ENCODE measurements at regions not wholly inside any gene's neighbourhood (a gene's known extent, or its start where the extent isn't known, plus 50 kb on each side); places are given as distances from the start of the nearest gene placed in this dataset.
A peak's percentile ranks its signal among the peaks of the same experiment; 100 is the strongest.

GRCh38 chr17:13967416-13967815 is 101.9 kb upstream of the COX10 start:
- H3K4me3 Mint-ChIP-seq = no peak overlapping the region
- no peak overlapping the region for H3K27ac Mint-ChIP-seq
- H3K36me3 Mint-ChIP-seq = peaks cover 0 to 4% (median 0%) of the 10 kb centered on the region in 3 donors
- H3K4me1 Mint-ChIP-seq = peaks cover 0 to 7% (median 4%) of the 10 kb centered on the region in 4 donors
- DNase-seq (no peak), ATAC-seq (no peak)
- POLR2A ChIA-PET = no interaction called here
- no peaks in the 10 kb centered on the region for H3K27me3 Mint-ChIP-seq
- peaks cover 0 to 2% (median 0%) of the 10 kb centered on the region in 9 donors for H3K9me3 Mint-ChIP-seq

DNA sequence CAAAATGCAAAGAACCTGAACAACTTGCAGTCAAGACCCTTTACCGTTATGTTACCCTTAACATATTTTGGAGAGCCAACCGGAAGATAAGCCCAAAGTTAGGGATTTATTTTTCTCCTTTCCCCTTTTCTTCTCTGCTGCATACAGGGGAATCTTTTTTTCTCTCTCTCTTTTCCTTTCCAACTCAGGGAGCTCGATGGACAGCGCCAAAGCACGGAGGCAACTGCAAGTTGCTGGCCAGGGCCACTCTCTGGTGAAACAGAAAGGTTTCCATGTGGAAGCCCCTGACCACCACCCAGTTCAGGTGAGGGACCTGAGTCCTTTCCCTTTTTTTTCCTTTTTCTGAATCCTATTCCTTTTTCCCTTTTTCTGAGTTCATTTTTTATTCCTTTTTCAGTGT is 98.8 kb upstream of the COX10 start:
- ATAC-seq (no peak), DNase-seq (no peak)
- Mint-ChIP-seq H3K9me3 (no peaks in the 10 kb centered on the region), H3K27ac (peak overlapping the region in 2 of 10 donors; percentile 6 to 52), H3K4me1 (peaks cover 0 to 6% (median 2%) of the 10 kb centered on the region in 4 donors), H3K36me3 (peaks cover 0 to 4% (median 0%) of the 10 kb centered on the region in 3 donors), H3K4me3 (no peak overlapping the region), H3K27me3 (no peaks in the 10 kb centered on the region)
- POLR2A ChIA-PET = no interaction called here

GRCh38 chr17:13973960-13974651 is 95.2 kb upstream of the COX10 start:
- ATAC-seq = no peak
- H3K27me3 Mint-ChIP-seq = no peaks in the 10 kb centered on the region
- H3K27ac Mint-ChIP-seq = no peak overlapping the region
- POLR2A ChIA-PET = no interaction called here
- no peak overlapping the region for H3K4me3 Mint-ChIP-seq
- H3K36me3 Mint-ChIP-seq = peaks cover 4 to 18% (median 13%) of the 10 kb centered on the region in 3 donors
- DNase-seq = no peak
- peaks cover 0 to 6% (median 2%) of the 10 kb centered on the region in 4 donors for H3K4me1 Mint-ChIP-seq
- H3K9me3 Mint-ChIP-seq = peaks cover 0 to 6% (median 0%) of the 10 kb centered on the region in 9 donors

- ATAC-seq = no peak
- H3K27me3 Mint-ChIP-seq = no peaks in the 10 kb centered on the region
- POLR2A ChIA-PET = no interaction called here
- H3K4me3 Mint-ChIP-seq = no peak overlapping the region
- no peak for DNase-seq
- H3K9me3 Mint-ChIP-seq = peaks cover 0 to 6% (median 0%) of the 10 kb centered on the region in 9 donors
- no peak overlapping the region for H3K27ac Mint-ChIP-seq
- peaks cover 0 to 2% (median 0%) of the 10 kb centered on the region in 4 donors for H3K4me1 Mint-ChIP-seq
- peaks cover 12 to 39% (median 23%) of the 10 kb centered on the region in 3 donors for H3K36me3 Mint-ChIP-seq
These were observed 91.5 kb upstream of the COX10 start for GRCh38 chr17:13977837-13978236.

- Mint-ChIP-seq H3K27me3 (no peaks in the 10 kb centered on the region), H3K9me3 (peaks cover 0 to 6% (median 0%) of the 10 kb centered on the region in 9 donors), H3K27ac (no peak overlapping the region), H3K36me3 (peaks cover 12 to 44% (median 23%) of the 10 kb centered on the region in 3 donors), H3K4me1 (peaks cover 0 to 2% (median under 1%) of the 10 kb centered on the region in 4 donors), H3K4me3 (no peak overlapping the region)
- ATAC-seq (no peak), DNase-seq (no peak)
- POLR2A ChIA-PET = no interaction called here
These were observed 90.8 kb upstream of the COX10 start for GRCh38 chr17:13978478-13978877.

DNA sequence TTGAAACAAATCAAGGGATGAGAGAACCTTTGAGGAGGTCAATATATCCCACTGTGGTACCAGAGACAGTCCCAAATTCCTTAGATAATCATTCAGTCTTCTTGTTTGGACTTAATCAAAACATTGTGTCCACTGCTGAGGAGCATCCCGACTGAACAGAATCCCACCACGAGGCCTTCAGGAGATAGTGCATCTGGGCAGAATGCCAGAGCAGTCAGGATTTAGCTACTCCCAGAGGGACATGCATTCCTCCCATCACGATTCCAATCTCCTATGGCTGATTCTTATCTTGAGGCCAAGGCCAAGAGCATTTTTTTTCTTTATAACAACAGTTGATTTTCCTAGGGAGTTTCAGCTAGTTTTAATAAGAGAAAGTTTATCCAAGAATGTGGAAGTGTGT is 87.4 kb upstream of the COX10 start:
- Mint-ChIP-seq H3K4me1 (peaks cover 0 to 7% (median 0%) of the 10 kb centered on the region in 4 donors), H3K27me3 (no peaks in the 10 kb centered on the region), H3K27ac (no peak overlapping the region), H3K36me3 (peaks cover 13 to 41% (median 16%) of the 10 kb centered on the region in 3 donors), H3K4me3 (no peak overlapping the region), H3K9me3 (peaks cover 0 to 6% (median 0%) of the 10 kb centered on the region in 9 donors)
- ATAC-seq (no peak), DNase-seq (no peak)
- POLR2A ChIA-PET = no interaction called here

- Mint-ChIP-seq H3K27ac (peak overlapping the region in 1 of 10 donors; percentile 9), H3K4me1 (peaks cover 0 to 8% (median 0%) of the 10 kb centered on the region in 4 donors), H3K27me3 (no peaks in the 10 kb centered on the region), H3K9me3 (peaks cover 0 to 2% (median 0%) of the 10 kb centered on the region in 9 donors), H3K4me3 (no peak overlapping the region), H3K36me3 (peaks cover 10 to 31% (median 12%) of the 10 kb centered on the region in 3 donors)
- ATAC-seq (no peak), DNase-seq (no peak)
- POLR2A ChIA-PET = no interaction called here
These were observed 84.3 kb upstream of the COX10 start for GRCh38 chr17:13984956-13985355.

GRCh38 chr17:13986855-13987254 is 82.4 kb upstream of the COX10 start:
- Mint-ChIP-seq H3K4me1 (peaks cover 0 to 9% (median 0%) of the 10 kb centered on the region in 4 donors), H3K27ac (peak overlapping the region in 1 of 10 donors; percentile 29), H3K9me3 (no peaks in the 10 kb centered on the region)

DNA sequence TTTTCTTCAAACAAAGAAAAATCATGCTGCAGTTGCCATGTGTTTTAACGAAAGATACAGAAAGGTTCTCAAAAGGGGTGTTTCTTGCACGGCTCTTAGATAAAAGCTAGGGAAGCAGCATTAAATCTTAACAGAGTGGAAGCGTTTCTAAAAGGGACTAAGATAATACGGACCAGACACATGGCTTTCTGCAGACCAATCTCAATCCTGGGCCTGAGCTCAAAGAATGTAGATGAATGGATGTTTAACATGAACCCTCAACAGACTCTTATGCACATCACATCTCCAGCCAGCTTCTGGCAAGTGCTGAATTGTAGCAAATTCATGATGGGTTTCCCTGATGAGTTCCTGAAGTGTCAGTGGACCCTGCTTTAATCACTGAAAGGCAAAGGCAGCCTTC is 80.2 kb upstream of the COX10 start:
- Mint-ChIP-seq H3K36me3 (peaks cover 0 to 10% (median 7%) of the 10 kb centered on the region in 3 donors), H3K4me1 (peaks cover 0 to 9% (median 0%) of the 10 kb centered on the region in 4 donors), H3K4me3 (no peak overlapping the region), H3K27ac (no peak overlapping the region), H3K27me3 (no peaks in the 10 kb centered on the region), H3K9me3 (no peaks in the 10 kb centered on the region)
- POLR2A ChIA-PET = no interaction called here
- ATAC-seq (no peak), DNase-seq (no peak)

More at GRCh38 chr17:13986855-13987254, 82.4 kb upstream of the COX10 start:
- no peaks in the 10 kb centered on the region for H3K27me3 Mint-ChIP-seq
- H3K4me3 Mint-ChIP-seq = no peak overlapping the region
- ATAC-seq (no peak), DNase-seq (no peak)
- H3K36me3 Mint-ChIP-seq = peaks cover 4 to 28% (median 9%) of the 10 kb centered on the region in 3 donors
- POLR2A ChIA-PET = no interaction called here

DNA sequence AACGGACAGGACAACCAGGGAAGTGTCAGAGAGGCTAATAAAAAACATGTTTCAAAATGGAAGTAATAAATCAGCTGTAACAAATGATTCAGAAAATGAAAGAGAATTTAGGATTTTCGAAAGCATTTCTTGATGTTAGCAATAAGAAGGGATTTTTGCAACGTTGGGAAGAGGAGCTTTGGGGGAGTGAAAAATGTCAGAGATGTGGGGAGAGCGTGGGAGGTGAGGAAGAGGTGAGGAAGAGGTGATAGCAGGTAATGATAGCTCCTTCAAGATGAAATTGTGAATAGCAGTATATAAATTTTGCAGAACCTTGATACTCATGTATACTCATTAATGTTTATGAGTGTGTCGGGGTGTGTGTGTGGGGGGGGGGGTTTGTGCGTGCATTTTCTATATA is 76.2 kb upstream of the COX10 start:
- no peaks in the 10 kb centered on the region for H3K27me3 Mint-ChIP-seq
- H3K27ac Mint-ChIP-seq = peak overlapping the region in 1 of 10 donors; percentile 10
- H3K36me3 Mint-ChIP-seq = peaks cover 0 to 9% (median 5%) of the 10 kb centered on the region in 3 donors
- H3K4me1 Mint-ChIP-seq = peaks cover 0 to 6% (median 0%) of the 10 kb centered on the region in 4 donors
- H3K4me3 Mint-ChIP-seq = no peak overlapping the region
- POLR2A ChIA-PET = no interaction called here
- ATAC-seq (no peak), DNase-seq (no peak)
- no peaks in the 10 kb centered on the region for H3K9me3 Mint-ChIP-seq

- ATAC-seq (no peak), DNase-seq (no peak)
- POLR2A ChIA-PET = no interaction called here
- no peak overlapping the region for H3K4me3 Mint-ChIP-seq
- H3K9me3 Mint-ChIP-seq = no peaks in the 10 kb centered on the region
- H3K36me3 Mint-ChIP-seq = peaks cover 0 to 11% (median 5%) of the 10 kb centered on the region in 3 donors
- H3K27me3 Mint-ChIP-seq = no peaks in the 10 kb centered on the region
- peaks cover 0 to 6% (median 0%) of the 10 kb centered on the region in 4 donors for H3K4me1 Mint-ChIP-seq
- H3K27ac Mint-ChIP-seq = no peak overlapping the region
These were observed 75.3 kb upstream of the COX10 start for GRCh38 chr17:13994050-13994449.

DNA sequence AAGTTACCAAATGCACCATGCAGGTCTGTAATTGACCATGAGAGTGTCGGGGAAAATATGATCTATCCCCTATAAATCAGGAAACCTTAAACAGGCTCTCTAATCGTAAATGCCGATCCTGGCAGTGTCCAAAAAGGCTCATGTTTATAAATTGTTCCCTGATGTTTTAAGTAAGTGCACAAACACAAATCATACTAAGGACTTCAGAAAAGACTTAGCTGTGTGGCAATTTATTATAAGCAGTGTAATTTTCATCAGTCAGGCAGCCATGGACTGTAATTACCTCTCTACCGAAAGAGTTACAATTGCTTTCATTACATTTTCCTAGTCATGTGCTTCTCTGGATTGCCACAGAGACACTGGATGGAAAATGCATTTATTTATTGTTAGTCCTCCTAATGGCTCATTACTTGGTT is 73.4 kb upstream of the COX10 start:
- H3K27ac Mint-ChIP-seq = no peak overlapping the region
- no peak overlapping the region for H3K4me3 Mint-ChIP-seq
- POLR2A ChIA-PET = no interaction called here
- H3K27me3 Mint-ChIP-seq = no peaks in the 10 kb centered on the region
- peaks cover 0 to 5% (median 1%) of the 10 kb centered on the region in 4 donors for H3K4me1 Mint-ChIP-seq
- H3K9me3 Mint-ChIP-seq = peaks cover 0 to 7% (median 0%) of the 10 kb centered on the region in 9 donors
- no peak for ATAC-seq
- H3K36me3 Mint-ChIP-seq = peaks cover 4 to 15% (median 5%) of the 10 kb centered on the region in 3 donors
- DNase-seq = no peak

- DNase-seq (no peak), ATAC-seq (no peak)
- POLR2A ChIA-PET = no interaction called here
- no peak overlapping the region for H3K27ac Mint-ChIP-seq
- H3K36me3 Mint-ChIP-seq = peaks cover 4 to 18% (median 5%) of the 10 kb centered on the region in 3 donors
- peaks cover 0 to 5% (median 1%) of the 10 kb centered on the region in 4 donors for H3K4me1 Mint-ChIP-seq
- peaks cover 0 to 10% (median 0%) of the 10 kb centered on the region in 9 donors for H3K9me3 Mint-ChIP-seq
- H3K27me3 Mint-ChIP-seq = no peaks in the 10 kb centered on the region
- H3K4me3 Mint-ChIP-seq = no peak overlapping the region
These were observed 73.0 kb upstream of the COX10 start for GRCh38 chr17:13996276-13996675.

All from naive thymus-derived CD8-positive, alpha-beta T cell (primary cell).